ENCODE measurements at regions not wholly inside any gene's neighbourhood (a gene's known extent, or its start where the extent isn't known, plus 50 kb on each side); places are given as distances from the start of the nearest gene placed in this dataset.
A peak's percentile ranks its signal among the peaks of the same experiment; 100 is the strongest.

GRCh38 chr10:43818687-43819086 is 170.0 kb upstream of the ZNF32 start:
- Histone ChIP-seq H3K4me3 (no peak overlapping the region), H3K27ac (no peak overlapping the region), H3K36me3 (no peaks in the 10 kb centered on the region), H3K9me3 (replicated peaks) (no peaks in the 10 kb centered on the region), H3K4me1 (replicated peaks) (peaks cover 6% of the 10 kb centered on the region), H3K27me3 (replicated peaks) (no peaks in the 10 kb centered on the region)
- no peak for DNase-seq (ENCODE audit: low read depth in 1 of 2, low spot score in 2 of 2)

- H3K27ac ChIP-seq = no peak overlapping the region
- DNase-seq (ENCODE audit: low read depth in 1 of 2, low spot score in 2 of 2) = no peak
- peaks cover 6% of the 10 kb centered on the region for H3K4me1 ChIP-seq (replicated peaks)
- H3K27me3 ChIP-seq (replicated peaks) = no peaks in the 10 kb centered on the region
- no peaks in the 10 kb centered on the region for H3K9me3 ChIP-seq (replicated peaks)
- no peaks in the 10 kb centered on the region for H3K36me3 ChIP-seq
- no peak overlapping the region for H3K4me3 ChIP-seq
Measured at GRCh38 chr10:43817368-43817767, 168.7 kb upstream of the ZNF32 start.

GRCh38 chr10:43816351-43817321 is 168.0 kb upstream of the ZNF32 start:
- H3K27me3 ChIP-seq (replicated peaks) = no peaks in the 10 kb centered on the region
- no peaks in the 10 kb centered on the region for H3K36me3 ChIP-seq
- no peak overlapping the region for H3K4me3 ChIP-seq
- peak in 1 of 2 experiments; percentile 21 for DNase-seq (ENCODE audit: low read depth in 1 of 2, low spot score in 2 of 2)
- peaks cover 6% of the 10 kb centered on the region for H3K4me1 ChIP-seq (replicated peaks)
- no peak overlapping the region for H3K27ac ChIP-seq
- no peaks in the 10 kb centered on the region for H3K9me3 ChIP-seq (replicated peaks)

- DNase-seq (ENCODE audit: low read depth in 1 of 2, low spot score in 2 of 2) = no peak
- H3K9me3 ChIP-seq (replicated peaks) = no peaks in the 10 kb centered on the region
- no peaks in the 10 kb centered on the region for H3K36me3 ChIP-seq
- no peaks in the 10 kb centered on the region for H3K27me3 ChIP-seq (replicated peaks)
- no peak overlapping the region for H3K4me3 ChIP-seq
- H3K27ac ChIP-seq = no peak overlapping the region
- H3K4me1 ChIP-seq (replicated peaks) = peaks cover 12% of the 10 kb centered on the region
Measured at GRCh38 chr10:43815181-43815885, 166.7 kb upstream of the ZNF32 start.

- no peaks in the 10 kb centered on the region for H3K36me3 ChIP-seq
- H3K9me3 ChIP-seq (replicated peaks) = no peaks in the 10 kb centered on the region
- H3K4me3 ChIP-seq = no peak overlapping the region
- no peak for DNase-seq (ENCODE audit: low read depth in 1 of 2, low spot score in 2 of 2)
- peaks cover 18% of the 10 kb centered on the region for H3K4me1 ChIP-seq (replicated peaks)
- H3K27me3 ChIP-seq (replicated peaks) = no peaks in the 10 kb centered on the region
- H3K27ac ChIP-seq = no peak overlapping the region
Measured at GRCh38 chr10:43814663-43815062, 166.0 kb upstream of the ZNF32 start.

GRCh38 chr10:43811871-43812270 is 163.2 kb upstream of the ZNF32 start:
- no peak for DNase-seq (ENCODE audit: low read depth in 1 of 2, low spot score in 2 of 2)
- H3K27me3 ChIP-seq (replicated peaks) = no peaks in the 10 kb centered on the region
- H3K4me3 ChIP-seq = no peak overlapping the region
- no peaks in the 10 kb centered on the region for H3K36me3 ChIP-seq
- H3K4me1 ChIP-seq (replicated peaks) = peaks cover 25% of the 10 kb centered on the region
- H3K27ac ChIP-seq = no peak overlapping the region
- no peaks in the 10 kb centered on the region for H3K9me3 ChIP-seq (replicated peaks)

GRCh38 chr10:43809211-43809930 is 160.7 kb upstream of the ZNF32 start:
- no peak overlapping the region for H3K27ac ChIP-seq
- H3K4me3 ChIP-seq = no peak overlapping the region
- peaks cover 20% of the 10 kb centered on the region for H3K4me1 ChIP-seq (replicated peaks)
- H3K27me3 ChIP-seq (replicated peaks) = 0 out of 2 replicates have a peak, but pooled peaks cover 4% of the 10 kb centered on the region
- no peaks in the 10 kb centered on the region for H3K9me3 ChIP-seq (replicated peaks)
- H3K36me3 ChIP-seq = no peaks in the 10 kb centered on the region
- peak; percentile 54 to 68 for DNase-seq (ENCODE audit: low read depth in 1 of 2, low spot score in 2 of 2)

GRCh38 chr10:43808136-43808535 is 159.5 kb upstream of the ZNF32 start:
- H3K4me3 ChIP-seq = no peak overlapping the region
- 0 out of 2 replicates have a peak, but pooled peaks cover 4% of the 10 kb centered on the region for H3K27me3 ChIP-seq (replicated peaks)
- H3K4me1 ChIP-seq (replicated peaks) = peaks cover 20% of the 10 kb centered on the region
- no peaks in the 10 kb centered on the region for H3K9me3 ChIP-seq (replicated peaks)
- H3K27ac ChIP-seq = no peak overlapping the region
- H3K36me3 ChIP-seq = no peaks in the 10 kb centered on the region
- no peak for DNase-seq (ENCODE audit: low read depth in 1 of 2, low spot score in 2 of 2)

- Histone ChIP-seq H3K4me1 (replicated peaks) (peaks cover 20% of the 10 kb centered on the region), H3K9me3 (replicated peaks) (no peaks in the 10 kb centered on the region), H3K27ac (no peak overlapping the region), H3K4me3 (no peak overlapping the region), H3K36me3 (no peaks in the 10 kb centered on the region), H3K27me3 (replicated peaks) (0 out of 2 replicates have a peak, but pooled peaks cover 4% of the 10 kb centered on the region)
- DNase-seq (ENCODE audit: low read depth in 1 of 2, low spot score in 2 of 2) = no peak
Measured at GRCh38 chr10:43806831-43807640, 158.4 kb upstream of the ZNF32 start.

GRCh38 chr10:43803791-43804190 is 155.1 kb upstream of the ZNF32 start:
- Histone ChIP-seq H3K9me3 (replicated peaks) (no peaks in the 10 kb centered on the region), H3K27me3 (replicated peaks) (0 out of 2 replicates have a peak, but pooled peaks cover 4% of the 10 kb centered on the region), H3K4me1 (replicated peaks) (no peaks in the 10 kb centered on the region; the same call in 1 of the 2 replicates), H3K36me3 (no peaks in the 10 kb centered on the region), H3K4me3 (no peak overlapping the region), H3K27ac (no peak overlapping the region)
- DNase-seq (ENCODE audit: low read depth in 1 of 2, low spot score in 2 of 2) = no peak

GRCh38 chr10:43802988-43803696 is 154.5 kb upstream of the ZNF32 start:
- 0 out of 2 replicates have a peak, but pooled peaks cover 4% of the 10 kb centered on the region for H3K27me3 ChIP-seq (replicated peaks)
- H3K4me3 ChIP-seq = no peak overlapping the region
- H3K36me3 ChIP-seq = no peaks in the 10 kb centered on the region
- H3K27ac ChIP-seq = no peak overlapping the region
- no peaks in the 10 kb centered on the region for H3K9me3 ChIP-seq (replicated peaks)
- DNase-seq (ENCODE audit: low read depth in 1 of 2, low spot score in 2 of 2) = no peak
- no peaks in the 10 kb centered on the region; the same call in 1 of the 2 replicates for H3K4me1 ChIP-seq (replicated peaks)

- no peak for DNase-seq (ENCODE audit: low read depth in 1 of 2, low spot score in 2 of 2)
- H3K27me3 ChIP-seq (replicated peaks) = peaks cover 5% of the 10 kb centered on the region; the same call in 1 of the 2 replicates
- H3K9me3 ChIP-seq (replicated peaks) = no peaks in the 10 kb centered on the region
- no peaks in the 10 kb centered on the region for H3K4me1 ChIP-seq (replicated peaks)
- no peak overlapping the region for H3K27ac ChIP-seq
- no peaks in the 10 kb centered on the region for H3K36me3 ChIP-seq
- H3K4me3 ChIP-seq = no peak overlapping the region
Measured at GRCh38 chr10:43801626-43802025, 152.9 kb upstream of the ZNF32 start.

All from SJSA1 (cell line).